CD14-positive monocyte (primary cell): ENCODE measurements at regions not wholly inside any gene's neighbourhood (a gene's known extent, or its start where the extent isn't known, plus 50 kb on each side); places are given as distances from the start of the nearest gene placed in this dataset.

Experiments
- DNase-seq, 3 donors: peaks; one replicate each; pipeline ENCODE4 v3.0.0-alpha.2; 2011 to 2022
- H2AFZ ChIP-seq: 2 replicates; pipeline ENCODE4 v1.6.0; 2012; ENCODE audit warnings: mild to moderate bottlenecking, low read depth, low read length, inconsistent platforms; ENCODE audit not compliant: insufficient read depth, poor library complexity, severe bottlenecking
- H3K27ac ChIP-seq, 2 donors: 1 replicate in 1 of 2; 2 replicates in 1 of 2; pipeline ENCODE4 v1.5.1; 2012 to 2013; ENCODE audit warnings: low read length in 2 of 2, control low read depth in 1 of 2, inconsistent platforms in 1 of 2, low read depth in 1 of 2, mild to moderate bottlenecking in 1 of 2
- H3K27me3 ChIP-seq, 2 donors: one replicate each; pipeline versions ENCODE4 v1.6.0 to v1.6.1; 2011 to 2013; ENCODE audit warnings: low read length in 2 of 2; ENCODE audit not compliant: control insufficient read depth in 2 of 2, insufficient read depth in 2 of 2
- H3K36me3 ChIP-seq, 2 donors: replicated peaks in 1 of 2; 1 replicate in 1 of 2; 2 replicates in 1 of 2; pipeline versions ENCODE4 v1.5.1 to v1.6.1; 2012 to 2013; ENCODE audit warnings: low read length in 2 of 2, control low read depth in 1 of 2, inconsistent platforms in 1 of 2, mild to moderate bottlenecking in 1 of 2; ENCODE audit not compliant: insufficient read depth in 2 of 2, control insufficient read depth in 1 of 2
- H3K4me1 ChIP-seq, 2 donors: 1 replicate in 1 of 2; 2 replicates in 1 of 2; pipeline versions ENCODE4 v1.5.1 to v1.6.1; 2012 to 2013; ENCODE audit warnings: low read length in 2 of 2, control low read depth in 1 of 2, inconsistent platforms in 1 of 2, mild to moderate bottlenecking in 1 of 2, moderate library complexity in 1 of 2; ENCODE audit not compliant: insufficient read depth in 2 of 2, control insufficient read depth in 1 of 2
- H3K4me2 ChIP-seq: replicated peaks from 2 replicates; pipeline ENCODE3; 2012; ENCODE audit warnings: low read length, moderate library complexity, mild to moderate bottlenecking; ENCODE audit not compliant: poor library complexity, severe bottlenecking; ENCODE audit errors: extremely low read depth
- H3K4me3 ChIP-seq, 3 experiments: fragments of 200-600 bp in 1 of 3; sonication (generic) in 1 of 3; replicated peaks in 1 of 3; 1 replicate in 2 of 3; 2 replicates in 1 of 3; pipeline ENCODE4 v1.5.1; 2011 to 2013; ENCODE audit warnings: low read length in 3 of 3, mild to moderate bottlenecking in 3 of 3, control low read depth in 2 of 3, low read depth in 2 of 3, inconsistent platforms in 1 of 3, moderate library complexity in 1 of 3
- H3K79me2 ChIP-seq: 2 replicates; pipeline ENCODE4 v1.6.0; 2012; ENCODE audit warnings: mild to moderate bottlenecking, control low read depth, inconsistent platforms, low read length, moderate library complexity; ENCODE audit not compliant: insufficient read depth
- H3K9ac ChIP-seq: 2 replicates; pipeline ENCODE4 v1.6.0; 2017; ENCODE audit warnings: low read length, mild to moderate bottlenecking; ENCODE audit not compliant: insufficient read depth, poor library complexity, severe bottlenecking
- H3K9me3 ChIP-seq, 2 donors: replicated peaks in 1 of 2; 1 replicate in 1 of 2; 2 replicates in 1 of 2; pipeline versions ENCODE4 v1.5.1 to v1.6.1; 2012 to 2013; ENCODE audit warnings: low read length in 2 of 2, control low read depth in 1 of 2; ENCODE audit not compliant: control insufficient read depth in 1 of 2, insufficient read depth in 1 of 2
- H4K20me1 ChIP-seq: 2 replicates; pipeline ENCODE4 v1.6.0; 2012; ENCODE audit warnings: mild to moderate bottlenecking, low read length, control low read depth, moderate library complexity; ENCODE audit not compliant: insufficient read depth
- H3K27ac Mint-ChIP-seq, 7 donors: one replicate each; pipeline ENCODE4 v1.8.0; 2020; ENCODE audit warnings: mild to moderate bottlenecking in 7 of 7, mixed read lengths in 7 of 7, moderate library complexity in 6 of 7, inconsistent platforms in 2 of 7
- H3K27me3 Mint-ChIP-seq, 3 donors: one replicate each; pipeline ENCODE4 v1.8.0; 2021 to 2022; ENCODE audit warnings: low read depth in 3 of 3, mild to moderate bottlenecking in 3 of 3, mixed read lengths in 3 of 3, moderate library complexity in 3 of 3, inconsistent platforms in 1 of 3
- H3K36me3 Mint-ChIP-seq, 2 donors: one replicate each; pipeline ENCODE4 v1.8.0; 2020; ENCODE audit warnings: mixed read lengths in 2 of 2, inconsistent platforms in 1 of 2, mild to moderate bottlenecking in 1 of 2
- H3K4me1 Mint-ChIP-seq: one replicate; pipeline ENCODE4 v1.8.0; 2020; ENCODE audit warnings: mild to moderate bottlenecking, mixed read lengths
- H3K4me3 Mint-ChIP-seq, 2 donors: one replicate each; pipeline ENCODE4 v1.8.0; 2020; ENCODE audit warnings: mild to moderate bottlenecking in 2 of 2, mixed read lengths in 2 of 2, moderate library complexity in 1 of 2
- H3K9me3 Mint-ChIP-seq, 7 donors: one replicate each; pipeline ENCODE4 v1.8.0; 2020 to 2022; ENCODE audit warnings: mixed read lengths in 7 of 7, mild to moderate bottlenecking in 6 of 7, moderate library complexity in 6 of 7, inconsistent platforms in 2 of 7
- WGBS: methylation state at CpG from one replicate; pipeline ENCODE4 v1.1.5; 2013; ENCODE audit warnings: missing lambda C conversion rate; ENCODE audit not compliant: insufficient coverage; 5-methylcytosine and 5-hydroxymethylcytosine counted together
- intact Hi-C, 2 donors: fragments of 100-400 bp; cut with micrococcal nuclease; formaldehyde crosslinking; loops; one replicate each; pipeline versions ENCODE4 v1.15.0 to v1.15.1; 2023
- TF ChIP-seq, protein P1 (sequence below): fragments of 200-600 bp; IDR thresholded peaks from one replicate; pipeline ENCODE4 v1.8.0; 2022; ENCODE audit warnings: antibody characterized with exemption, mild to moderate bottlenecking

GRCh38 chr1:29399465-29399864 is 163.1 kb downstream of the PTPRU start:
- peaks cover 0 to 2% of the 10 kb centered on the region in 2 donors for H3K9me3 ChIP-seq
- intact Hi-C loops: no loop called here
- no peak overlapping the region for H2AFZ ChIP-seq
- Mint-ChIP-seq H3K27ac (no peak overlapping the region), H3K9me3 (peaks cover 2 to 12% (median 8%) of the 10 kb centered on the region in 7 donors), H3K4me1 (no peaks in the 10 kb centered on the region), H3K4me3 (no peak overlapping the region), H3K36me3 (no peaks in the 10 kb centered on the region), H3K27me3 (peaks cover 2 to 16% (median 5%) of the 10 kb centered on the region in 3 donors)
- H3K9ac ChIP-seq: no peak overlapping the region
- no peak for DNase-seq
- H3K4me1 ChIP-seq: no peaks in the 10 kb centered on the region
- H3K4me2 ChIP-seq: no peak overlapping the region
- no peaks in the 10 kb centered on the region for H3K79me2 ChIP-seq
- H3K4me3 ChIP-seq: no peak overlapping the region
- H4K20me1 ChIP-seq: no peaks in the 10 kb centered on the region
- H3K36me3 ChIP-seq: no peaks in the 10 kb centered on the region
- no peaks in the 10 kb centered on the region for H3K27me3 ChIP-seq
- WGBS: 100% methylated on average over 1 of the region's 1 CpG
- TF ChIP-seq, protein P1, sequence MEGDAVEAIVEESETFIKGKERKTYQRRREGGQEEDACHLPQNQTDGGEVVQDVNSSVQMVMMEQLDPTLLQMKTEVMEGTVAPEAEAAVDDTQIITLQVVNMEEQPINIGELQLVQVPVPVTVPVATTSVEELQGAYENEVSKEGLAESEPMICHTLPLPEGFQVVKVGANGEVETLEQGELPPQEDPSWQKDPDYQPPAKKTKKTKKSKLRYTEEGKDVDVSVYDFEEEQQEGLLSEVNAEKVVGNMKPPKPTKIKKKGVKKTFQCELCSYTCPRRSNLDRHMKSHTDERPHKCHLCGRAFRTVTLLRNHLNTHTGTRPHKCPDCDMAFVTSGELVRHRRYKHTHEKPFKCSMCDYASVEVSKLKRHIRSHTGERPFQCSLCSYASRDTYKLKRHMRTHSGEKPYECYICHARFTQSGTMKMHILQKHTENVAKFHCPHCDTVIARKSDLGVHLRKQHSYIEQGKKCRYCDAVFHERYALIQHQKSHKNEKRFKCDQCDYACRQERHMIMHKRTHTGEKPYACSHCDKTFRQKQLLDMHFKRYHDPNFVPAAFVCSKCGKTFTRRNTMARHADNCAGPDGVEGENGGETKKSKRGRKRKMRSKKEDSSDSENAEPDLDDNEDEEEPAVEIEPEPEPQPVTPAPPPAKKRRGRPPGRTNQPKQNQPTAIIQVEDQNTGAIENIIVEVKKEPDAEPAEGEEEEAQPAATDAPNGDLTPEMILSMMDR: no peak
- no peak overlapping the region for H3K27ac ChIP-seq

GRCh38 chr1:29398431-29398830 is 162.1 kb downstream of the PTPRU start:
- H3K27me3 ChIP-seq: no peaks in the 10 kb centered on the region
- peaks cover 2 to 13% (median 5%) of the 10 kb centered on the region in 3 donors for H3K27me3 Mint-ChIP-seq
- no peaks in the 10 kb centered on the region for H3K36me3 ChIP-seq
- no peak overlapping the region for H3K9ac ChIP-seq
- no peak overlapping the region for H3K4me3 ChIP-seq
- no peak overlapping the region for H3K27ac ChIP-seq
- TF ChIP-seq, protein P1: no peak
- WGBS: 20% methylated on average over 1 of the region's 3 CpGs
- intact Hi-C loops: no loop called here
- peaks cover 0 to 2% of the 10 kb centered on the region in 2 donors for H3K9me3 ChIP-seq
- no peak overlapping the region for H2AFZ ChIP-seq
- H3K4me2 ChIP-seq: no peak overlapping the region
- peaks cover 0 to 12% (median 8%) of the 10 kb centered on the region in 7 donors for H3K9me3 Mint-ChIP-seq
- no peaks in the 10 kb centered on the region for H3K4me1 Mint-ChIP-seq
- H3K36me3 Mint-ChIP-seq: no peaks in the 10 kb centered on the region
- DNase-seq: no peak
- no peaks in the 10 kb centered on the region for H3K79me2 ChIP-seq
- no peak overlapping the region for H3K27ac Mint-ChIP-seq
- H3K4me3 Mint-ChIP-seq: no peak overlapping the region
- no peaks in the 10 kb centered on the region for H3K4me1 ChIP-seq
- H4K20me1 ChIP-seq: no peaks in the 10 kb centered on the region
